Central memory CD4-positive, alpha-beta T cell (primary cell): ENCODE measurements at regions not wholly inside any gene's neighbourhood (a gene's known extent, or its start where the extent isn't known, plus 50 kb on each side); places are given as distances from the start of the nearest gene placed in this dataset.
"Not testable (repeated sequence)": the region's sequence is repeated elsewhere in the genome, so short reads cannot be mapped to it uniquely, and the experiment has no call there.

Experiments used
- DNase-seq: peaks from one replicate; pipeline ENCODE4 v3.0.0; 2022

DNA sequence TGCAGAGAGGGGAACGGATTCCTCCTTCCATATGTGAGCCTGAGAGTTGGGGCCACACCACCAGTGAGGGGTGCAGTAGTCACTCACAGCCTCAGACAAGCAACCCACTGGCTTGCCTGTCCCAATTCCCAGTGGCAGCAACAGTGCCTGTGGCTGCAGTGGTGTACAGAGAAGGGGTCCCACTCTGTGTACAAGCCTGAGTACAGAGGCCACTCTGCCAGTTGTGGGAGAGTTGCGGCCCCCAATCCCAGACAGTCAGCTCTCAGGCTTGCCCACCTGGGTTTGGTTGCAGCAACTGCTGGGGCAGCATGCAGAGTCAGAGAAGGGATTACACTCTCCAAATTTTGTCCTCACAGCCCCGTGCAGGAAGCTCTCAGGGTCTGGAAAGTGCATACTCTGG is 133.2 kb upstream of the RFX3 start:
- no peak for DNase-seq

DNA sequence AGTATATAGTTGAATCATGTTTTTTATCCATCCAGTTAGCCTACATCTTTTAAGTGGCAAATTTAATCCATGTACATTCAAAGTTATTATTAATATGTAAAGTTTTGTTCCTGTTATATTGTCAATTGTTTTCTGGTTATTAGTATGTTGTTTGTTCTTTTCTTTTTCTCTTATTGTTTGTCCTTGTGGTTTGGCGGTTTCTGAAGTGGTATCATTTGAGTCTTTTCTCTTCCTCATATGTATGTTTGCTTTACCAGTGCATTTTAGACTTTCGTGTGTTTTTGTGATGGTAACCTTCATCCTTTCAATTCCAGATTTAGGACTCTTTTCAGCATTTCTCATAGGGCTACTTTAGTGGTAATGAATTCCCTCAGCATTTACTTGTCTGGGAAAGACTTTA is 130.4 kb upstream of the RFX3 start:
- no peak for DNase-seq

- DNase-seq = no peak
Observed at GRCh38 chr9:3650994-3651622, 125.3 kb upstream of the RFX3 start.

DNA sequence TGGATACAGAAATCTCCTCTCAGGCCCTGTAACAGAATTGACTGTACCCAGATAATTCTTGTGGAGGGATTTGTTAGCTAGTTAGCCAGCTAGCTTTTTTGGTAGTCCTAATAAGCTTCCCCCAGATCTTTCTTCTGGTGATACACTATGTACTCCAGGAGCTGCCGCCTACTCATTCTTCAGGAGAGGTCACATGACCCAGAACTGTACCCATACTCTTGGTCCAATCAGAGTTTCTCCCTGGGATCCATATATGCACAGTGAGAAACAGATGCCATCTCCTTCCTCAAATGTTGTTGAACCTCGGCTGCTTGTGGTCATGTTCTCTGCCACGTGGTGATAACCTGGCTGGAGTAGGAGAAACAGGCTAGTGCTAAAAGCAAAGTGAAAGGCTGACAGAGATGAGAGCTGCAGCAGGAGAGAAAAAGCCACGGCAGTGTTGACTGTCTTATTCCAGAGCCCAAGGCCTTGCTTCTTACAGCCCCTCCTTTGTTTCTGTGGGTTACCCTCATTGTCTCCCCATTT is 123.0 kb upstream of the RFX3 start:
- DNase-seq = no peak

DNA sequence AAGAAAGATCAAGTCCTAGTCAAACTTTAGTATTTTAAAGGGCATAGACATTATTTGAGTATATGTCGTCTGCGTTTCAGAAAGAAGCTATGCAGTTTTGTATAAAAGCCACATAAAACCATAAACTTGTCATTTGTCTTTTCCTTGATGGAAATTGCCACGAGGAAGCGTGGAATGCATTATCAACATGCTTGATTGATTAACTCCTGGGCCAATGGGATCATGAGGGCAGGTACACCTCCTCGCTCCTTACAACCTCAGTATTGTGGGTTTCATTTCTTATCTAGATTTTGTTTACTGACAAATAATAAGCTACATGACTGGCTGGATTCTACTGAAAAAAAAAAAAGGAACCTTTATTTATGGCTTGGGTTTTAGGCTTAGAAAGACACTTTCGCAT is 122.5 kb upstream of the RFX3 start:
- no peak for DNase-seq

DNA sequence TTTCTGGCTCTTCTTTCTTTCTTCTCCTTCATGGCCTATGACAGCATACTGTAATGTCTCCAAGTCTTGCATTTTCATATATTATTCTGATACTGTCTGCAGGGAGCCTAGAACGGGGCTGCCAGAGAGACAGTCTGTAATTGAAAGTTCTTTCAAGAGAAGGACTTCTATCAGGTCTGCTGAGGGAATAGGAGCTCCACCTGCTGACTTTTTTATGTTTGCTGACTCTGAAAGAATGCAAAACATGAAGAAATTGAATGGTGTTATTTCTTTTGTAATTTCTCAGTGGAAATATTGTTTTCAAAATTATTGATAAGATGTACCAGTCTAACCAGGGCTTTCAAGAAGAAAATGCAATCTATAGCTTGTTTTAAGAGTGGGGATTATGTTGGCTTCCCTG is 121.9 kb upstream of the RFX3 start:
- no peak for DNase-seq

- no peak for DNase-seq
Observed at GRCh38 chr9:3646226-3646625, 120.4 kb upstream of the RFX3 start.

DNA sequence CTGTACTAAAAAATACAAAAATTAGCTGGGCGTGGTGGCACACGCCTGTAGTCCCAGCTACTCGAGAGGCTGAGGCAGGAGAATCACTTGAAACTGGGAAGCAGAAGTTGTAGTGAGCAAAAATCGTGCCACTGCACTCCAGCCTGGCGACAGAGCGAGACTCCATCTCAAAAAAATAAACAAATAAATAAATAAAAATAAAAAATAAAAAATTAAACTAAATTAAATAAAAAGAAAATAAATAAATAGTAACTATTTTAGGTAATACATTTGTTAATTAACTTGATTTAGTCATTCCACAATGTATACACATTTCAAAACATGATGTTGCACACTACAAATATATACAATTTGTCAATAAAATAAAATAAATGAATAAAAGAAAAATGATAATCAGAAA is 116.3 kb upstream of the RFX3 start:
- DNase-seq = not testable (repeated sequence)

DNA sequence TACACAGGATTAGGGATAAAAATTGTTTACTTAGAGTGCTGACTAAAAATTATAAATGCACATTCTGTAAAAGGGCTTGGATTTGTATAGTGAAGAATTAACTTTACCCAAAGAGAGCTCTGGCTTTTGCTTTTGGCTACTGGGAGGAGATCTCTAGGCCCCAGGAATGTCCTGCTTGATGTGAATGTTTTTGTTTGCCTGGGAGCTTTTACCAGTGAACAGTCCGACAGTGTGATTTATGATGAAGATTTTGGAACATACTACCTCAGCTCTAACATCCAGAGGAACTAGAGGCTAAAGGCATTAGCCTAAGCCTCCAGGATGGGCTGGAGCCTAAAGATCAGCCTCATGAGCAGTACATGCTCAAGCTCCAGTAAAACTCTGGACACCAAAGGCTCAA is 103.7 kb upstream of the RFX3 start:
- no peak for DNase-seq

GRCh38 chr9:3628239-3628638 is 102.4 kb upstream of the RFX3 start:
- DNase-seq = no peak

- DNase-seq = no peak
Observed at GRCh38 chr9:3608011-3608410, 82.2 kb upstream of the RFX3 start.

GRCh38 chr9:3600672-3601071 is 74.9 kb upstream of the RFX3 start:
- DNase-seq = no peak

GRCh38 chr9:3597792-3598191 is 72.0 kb upstream of the RFX3 start:
- DNase-seq = no peak

GRCh38 chr9:3586066-3586465 is 60.3 kb upstream of the RFX3 start:
- DNase-seq = no peak

DNA sequence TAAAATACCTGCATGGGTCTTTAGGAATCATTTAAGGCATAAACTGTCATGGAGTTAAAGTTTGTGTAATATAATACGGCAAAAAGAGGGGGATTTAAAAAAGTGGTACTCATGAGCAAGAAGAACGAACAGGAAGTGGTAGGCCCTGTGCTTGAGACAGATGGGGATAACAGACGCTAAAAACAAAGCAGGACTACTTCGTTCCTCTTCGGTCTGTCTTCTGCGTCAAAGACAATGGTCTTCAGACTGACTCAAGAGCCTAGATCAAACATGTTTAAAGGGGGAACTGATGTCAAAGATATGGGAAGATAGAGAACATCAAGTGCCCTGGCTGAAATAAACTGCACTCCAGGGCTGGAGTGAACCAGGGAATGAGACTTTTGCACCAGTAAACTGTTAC is 59.8 kb upstream of the RFX3 start:
- DNase-seq = no peak

- no peak for DNase-seq
Observed at GRCh38 chr9:3578786-3579185, 53.0 kb upstream of the RFX3 start.

DNA sequence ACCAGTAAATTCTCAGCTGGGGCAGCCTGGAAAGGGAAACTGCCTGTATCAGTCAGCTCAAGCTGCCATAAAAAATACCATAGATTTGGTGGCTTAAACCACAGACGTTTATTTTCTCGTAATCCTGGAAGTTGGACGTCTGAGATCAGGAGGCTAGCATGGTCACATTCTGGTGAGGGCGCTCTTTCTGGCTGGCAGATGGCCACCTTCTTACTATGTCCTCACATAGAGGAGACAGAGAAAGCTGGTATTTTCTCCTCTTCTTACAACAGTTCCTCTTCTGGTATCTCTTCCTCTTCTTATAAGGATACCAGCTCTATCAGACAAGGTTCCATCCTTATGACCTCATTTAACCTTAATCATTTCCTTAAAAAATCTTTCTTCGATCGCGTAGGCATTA is 50.5 kb upstream of the RFX3 start:
- DNase-seq = no peak

GRCh38 chr9:3575821-3576220 is 50.0 kb upstream of the RFX3 start:
- no peak for DNase-seq
